ENCODE measurements at regions not wholly inside any gene's neighbourhood (a gene's known extent, or its start where the extent isn't known, plus 50 kb on each side); places are given as distances from the start of the nearest gene placed in this dataset.

- Histone ChIP-seq H2BK20ac (ENCODE audit: low read depth, low read length) (no peak overlapping the region), H3K56ac (ENCODE audit: extremely low read depth, insufficient read depth, low read length) (no peak overlapping the region), H3K9me1 (ENCODE audit: insufficient read depth, low read length) (peaks cover 4% of the 10 kb centered on the region), H3K27me3 (ENCODE audit: control insufficient read depth, insufficient read depth, low read length) (no peaks in the 10 kb centered on the region), H4K5ac (ENCODE audit: low read depth, low read length) (no peak overlapping the region), H4K91ac (ENCODE audit: insufficient read depth, low read depth, low read length) (peak overlapping the region; percentile 28; the same call in 1 of the 2 replicates), H3K4me3 (ENCODE audit: insufficient read depth, low read depth, low read length) (no peak overlapping the region), H2AFZ (replicated peaks; ENCODE audit: low read length, poor library complexity) (no peak overlapping the region), H4K20me1 (ENCODE audit: insufficient read depth, low read length) (no peaks in the 10 kb centered on the region), H4K8ac (ENCODE audit: low read depth in 2 of 2, low read length in 2 of 2) (no peak overlapping the region), H3K36me3 (ENCODE audit: control insufficient read depth, insufficient read depth, low read length) (no peaks in the 10 kb centered on the region), H3K14ac (replicated peaks; ENCODE audit: low read depth, low read length) (no peak overlapping the region), H3K18ac (ENCODE audit: low read depth, low read length) (no peak overlapping the region), H2BK15ac (ENCODE audit: low read depth, low read length) (no peak overlapping the region), H3K9me3 (ENCODE audit: control insufficient read depth, insufficient read depth, low read length) (no peaks in the 10 kb centered on the region), H3K9ac (ENCODE audit: low read depth, low read length) (no peak overlapping the region), H2BK120ac (ENCODE audit: low read depth, low read length) (no peak overlapping the region), H3K4ac (ENCODE audit: low read depth, low read length) (no peak overlapping the region), H2AK5ac (ENCODE audit: low read depth, low read length) (no peak overlapping the region), H2BK5ac (ENCODE audit: low read depth, low read length, poor library complexity, severe bottlenecking) (no peak overlapping the region), H3K27ac (ENCODE audit: insufficient read depth, low read length) (no peak overlapping the region), H3K4me1 (ENCODE audit: control insufficient read depth, insufficient read depth, low read length) (peaks cover 12% of the 10 kb centered on the region), H2AK9ac (replicated peaks; ENCODE audit: low read depth, low read length, poor library complexity) (no peak overlapping the region), H3K79me1 (ENCODE audit: low read depth in 1 of 2, low read length in 2 of 2) (no peaks in the 10 kb centered on the region), H3K23ac (ENCODE audit: low read depth, low read length) (no peak overlapping the region), H3K4me2 (ENCODE audit: low read depth, low read length) (no peak overlapping the region)
- BruUV-seq (replicated peaks): no TSS peak
- DNase-seq: no peak
- ATAC-seq (ENCODE audit: low read depth): no peak
- ChIA-PET CTCF (interaction anchor here (1.0 kb wide), 1 partner anchor 12 kb away, joined by 4 read pairs; no protein-coding TSS in a partner anchor), POLR2A (ENCODE audit: unreplicated experiment) (no interaction called here)
- TF ChIP-seq ELK1 (IDR thresholded peaks at IDR 0.05; ENCODE audit: borderline replicate concordance, low read depth, low read length): no peak
- no peak for TF ChIP-seq USF2 (IDR thresholded peaks at IDR 0.05; ENCODE audit: low read depth, low read length)
- no peak for TF ChIP-seq POLR2A (IDR thresholded peaks at IDR 0.05; ENCODE audit: low read depth, low read length)
- TF ChIP-seq MXI1 (IDR thresholded peaks at IDR 0.05; ENCODE audit: borderline replicate concordance, low read depth, low read length): no peak
- TF ChIP-seq, protein P1, sequence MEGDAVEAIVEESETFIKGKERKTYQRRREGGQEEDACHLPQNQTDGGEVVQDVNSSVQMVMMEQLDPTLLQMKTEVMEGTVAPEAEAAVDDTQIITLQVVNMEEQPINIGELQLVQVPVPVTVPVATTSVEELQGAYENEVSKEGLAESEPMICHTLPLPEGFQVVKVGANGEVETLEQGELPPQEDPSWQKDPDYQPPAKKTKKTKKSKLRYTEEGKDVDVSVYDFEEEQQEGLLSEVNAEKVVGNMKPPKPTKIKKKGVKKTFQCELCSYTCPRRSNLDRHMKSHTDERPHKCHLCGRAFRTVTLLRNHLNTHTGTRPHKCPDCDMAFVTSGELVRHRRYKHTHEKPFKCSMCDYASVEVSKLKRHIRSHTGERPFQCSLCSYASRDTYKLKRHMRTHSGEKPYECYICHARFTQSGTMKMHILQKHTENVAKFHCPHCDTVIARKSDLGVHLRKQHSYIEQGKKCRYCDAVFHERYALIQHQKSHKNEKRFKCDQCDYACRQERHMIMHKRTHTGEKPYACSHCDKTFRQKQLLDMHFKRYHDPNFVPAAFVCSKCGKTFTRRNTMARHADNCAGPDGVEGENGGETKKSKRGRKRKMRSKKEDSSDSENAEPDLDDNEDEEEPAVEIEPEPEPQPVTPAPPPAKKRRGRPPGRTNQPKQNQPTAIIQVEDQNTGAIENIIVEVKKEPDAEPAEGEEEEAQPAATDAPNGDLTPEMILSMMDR (conservative IDR thresholded peaks at IDR 0.05; ENCODE audit: low read depth, low read length): no peak
- TF ChIP-seq CEBPB (IDR thresholded peaks at IDR 0.05; ENCODE audit: low read depth, low read length): no peak
- TF ChIP-seq MAFK (IDR thresholded peaks at IDR 0.05; ENCODE audit: low read depth, low read length): no peak
- no peak for TF ChIP-seq RCOR1 (IDR thresholded peaks at IDR 0.05; ENCODE audit: insufficient replicate concordance, low read length)
- TF ChIP-seq NFE2L2 (IDR thresholded peaks at IDR 0.05; ENCODE audit: low read depth, low read length): no peak
- no peak for TF ChIP-seq BHLHE40 (IDR thresholded peaks at IDR 0.05; ENCODE audit: low read depth, low read length)
- no peak for TF ChIP-seq SMC3 (IDR thresholded peaks at IDR 0.05; ENCODE audit: low read depth, low read length)
- TF ChIP-seq FOS (IDR thresholded peaks at IDR 0.05; ENCODE audit: low read depth, low read length): no peak
- no peak for TF ChIP-seq CHD1 (IDR thresholded peaks at IDR 0.05; ENCODE audit: low read depth, low read length)
- TF ChIP-seq RFX5 (IDR thresholded peaks at IDR 0.05; ENCODE audit: low read depth, low read length): no peak
- dilution Hi-C loops (cut with HindIII; ENCODE audit: low sequenced_read_pairs, unreplicated experiment): no loop called here
- in situ Hi-C loops (cut with MboI; ENCODE audit: low sequenced_read_pairs): no loop called here
- intact Hi-C loops (cut with micrococcal nuclease): no loop called here
These were observed 139.8 kb downstream of the NUDT12 start for GRCh38 chr5:103422756-103423155.
